Activated CD8-positive, alpha-beta memory T cell treated with anti-CD3 and anti-CD28 coated beads, Interleukin-2, amount 10 ng/mL, durations not matched to agents 7 days and 5 days (primary cell): ENCODE measurements at regions not wholly inside any gene's neighbourhood (a gene's known extent, or its start where the extent isn't known, plus 50 kb on each side); places are given as distances from the start of the nearest gene placed in this dataset.
"Not testable (repeated sequence)": the region's sequence is repeated elsewhere in the genome, so short reads cannot be mapped to it uniquely, and the experiment has no call there.

Experiments used
- ATAC-seq: fragments of 150-1000 bp; cut with Tn5 transposase; one replicate; pipeline ENCODE4 v1.10.0; 2021; ENCODE audit warnings: moderate library complexity
- CTCF ChIA-PET: fragments of 350-600 bp; sonication (Branson Sonifier 250); formaldehyde crosslinking; loops from one replicate; lab custom pipeline; 2021; ENCODE audit warnings: antibody characterized with exemption; lab: Charles Lee
- DNase-seq: peaks from one replicate; pipeline ENCODE4 v3.0.0-alpha.2; 2020
- H3K27ac Mint-ChIP-seq: one replicate; pipeline ENCODE4 v1.8.0; 2021; ENCODE audit warnings: mild to moderate bottlenecking, mixed read lengths
- H3K27me3 Mint-ChIP-seq: one replicate; pipeline ENCODE4 v1.8.0; 2021; ENCODE audit warnings: mixed read lengths
- H3K36me3 Mint-ChIP-seq: one replicate; pipeline ENCODE4 v1.8.0; 2021; ENCODE audit warnings: mild to moderate bottlenecking, mixed read lengths
- H3K4me1 Mint-ChIP-seq: one replicate; pipeline ENCODE4 v1.8.0; 2021; ENCODE audit warnings: mixed read lengths
- H3K4me3 Mint-ChIP-seq: one replicate; pipeline ENCODE4 v1.8.0; 2021; ENCODE audit warnings: mild to moderate bottlenecking, moderate library complexity, mixed read lengths
- H3K9me3 Mint-ChIP-seq: one replicate; pipeline ENCODE4 v1.8.0; 2022; ENCODE audit warnings: low read depth, mixed read lengths

DNA sequence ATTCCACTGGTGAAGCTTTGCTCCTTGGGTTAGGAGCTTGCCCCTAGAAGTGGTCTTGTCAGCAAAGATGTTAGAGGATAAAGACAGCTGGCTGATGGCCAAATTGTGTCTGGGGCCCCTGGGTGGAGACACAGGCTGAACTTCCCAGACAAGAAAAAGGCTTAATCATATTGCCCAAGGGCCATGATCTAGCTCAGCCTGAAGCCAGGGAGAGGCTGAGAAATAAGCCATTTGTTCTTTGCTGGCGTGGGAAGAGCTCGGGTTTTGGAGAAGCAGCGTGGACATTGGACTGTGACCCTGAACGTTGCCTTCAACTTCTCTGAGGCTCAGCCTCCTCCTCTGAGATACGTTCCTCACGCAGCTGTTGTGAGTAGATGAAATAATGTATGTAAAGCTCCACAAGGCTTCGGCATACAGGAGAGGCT is 153.0 kb downstream of the ZFP36L2 start:
- DNase-seq (no peak), ATAC-seq (no peak)
- Mint-ChIP-seq H3K4me3 (no peak overlapping the region), H3K9me3 (no peaks in the 10 kb centered on the region), H3K36me3 (no peaks in the 10 kb centered on the region), H3K27ac (no peak overlapping the region), H3K27me3 (no peaks in the 10 kb centered on the region), H3K4me1 (no peaks in the 10 kb centered on the region)
- CTCF ChIA-PET, result no interaction called here

DNA sequence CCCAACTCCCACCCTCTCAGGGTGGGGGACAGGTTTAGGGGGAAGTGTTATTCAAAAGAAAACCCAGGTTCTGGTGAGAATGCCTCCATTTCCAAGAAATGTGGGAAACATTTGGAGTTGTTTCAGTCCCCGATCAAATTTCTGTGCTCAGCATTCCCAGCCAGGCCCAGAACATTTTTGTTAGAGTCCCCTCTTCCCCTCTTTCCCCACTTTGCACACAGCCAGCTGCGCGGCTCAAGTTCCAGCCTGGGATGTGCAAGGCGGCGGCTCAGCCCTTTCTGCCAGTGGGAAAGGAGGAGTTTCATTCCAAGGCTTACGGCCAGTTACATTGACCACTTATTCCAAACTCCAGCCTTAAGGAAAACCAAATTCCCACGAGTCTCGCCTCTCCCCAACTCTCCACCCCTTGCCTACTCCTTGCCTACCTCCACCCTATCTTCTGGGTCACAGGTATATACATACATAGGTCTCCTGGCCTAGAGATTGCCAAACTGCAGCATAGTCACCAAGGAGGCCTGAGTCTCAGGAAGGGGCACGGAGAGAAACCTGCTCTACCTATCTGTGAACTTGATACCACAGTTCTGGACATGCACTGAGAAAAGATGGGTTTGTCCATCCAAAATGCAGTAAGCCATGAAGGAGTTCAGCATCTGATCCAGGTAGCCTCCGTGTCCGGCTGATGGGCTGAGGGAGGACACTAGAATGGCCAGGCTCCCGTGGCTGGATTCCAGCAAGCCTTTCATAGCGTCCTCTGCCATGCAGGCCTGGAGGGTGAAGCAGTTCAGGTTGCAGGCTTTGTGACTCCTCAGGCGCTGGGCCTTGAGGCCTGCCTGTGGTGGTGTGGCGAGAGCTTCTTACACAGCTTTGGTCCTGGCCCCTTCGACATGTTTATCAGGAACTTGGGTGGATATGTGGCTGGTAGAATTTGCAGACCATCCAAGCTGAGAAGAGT is 154.5 kb downstream of the ZFP36L2 start:
- Mint-ChIP-seq H3K4me3 (no peak overlapping the region), H3K27me3 (no peaks in the 10 kb centered on the region), H3K27ac (no peak overlapping the region), H3K4me1 (no peaks in the 10 kb centered on the region), H3K36me3 (no peaks in the 10 kb centered on the region), H3K9me3 (no peaks in the 10 kb centered on the region)
- DNase-seq (no peak), ATAC-seq (no peak)
- CTCF ChIA-PET, result no interaction called here

DNA sequence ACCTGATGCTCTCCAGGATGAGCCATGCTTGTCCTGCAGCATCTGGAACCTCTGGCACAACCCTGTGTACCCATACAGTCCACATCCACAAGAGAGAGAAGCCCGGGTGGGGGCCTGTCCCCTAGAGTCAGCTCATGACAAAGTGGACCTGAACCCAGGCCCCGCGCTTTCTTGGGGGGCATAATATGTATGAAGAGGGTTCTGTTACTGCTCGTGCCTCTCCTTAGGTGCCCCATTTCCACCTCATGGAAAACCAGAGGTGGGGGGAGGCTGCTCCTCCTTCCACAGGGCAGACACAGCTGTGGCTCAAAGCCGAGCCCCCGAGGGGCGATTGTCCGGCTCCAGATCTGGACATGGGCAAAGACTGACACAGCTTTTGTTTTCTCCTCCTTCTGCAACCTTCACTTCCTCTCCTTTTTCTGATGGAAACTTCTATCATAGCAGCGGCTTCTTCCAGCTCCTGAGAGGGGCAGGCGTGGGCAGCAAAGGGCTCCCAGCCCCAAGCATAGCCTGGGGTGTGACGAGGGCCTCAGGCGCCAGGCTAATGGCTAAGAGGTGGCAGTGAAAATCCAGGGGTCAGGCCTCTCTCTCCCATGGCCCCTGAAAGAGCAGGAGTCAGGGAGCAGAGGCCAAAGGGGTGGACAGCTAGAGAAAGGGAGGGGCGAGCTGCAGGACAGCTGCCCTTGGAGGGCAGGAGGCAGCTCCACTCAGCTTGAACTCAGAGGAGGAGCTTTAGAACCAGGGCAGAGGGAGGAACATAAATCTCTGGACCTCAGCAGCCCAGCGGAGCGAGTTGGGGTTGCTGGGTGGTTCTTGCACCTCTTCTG is 155.5 kb downstream of the ZFP36L2 start:
- CTCF ChIA-PET, result no interaction called here
- ATAC-seq (no peak), DNase-seq (no peak)
- Mint-ChIP-seq H3K4me1 (no peaks in the 10 kb centered on the region), H3K27me3 (no peaks in the 10 kb centered on the region), H3K36me3 (no peaks in the 10 kb centered on the region), H3K9me3 (no peaks in the 10 kb centered on the region), H3K27ac (no peak overlapping the region), H3K4me3 (no peak overlapping the region)

DNA sequence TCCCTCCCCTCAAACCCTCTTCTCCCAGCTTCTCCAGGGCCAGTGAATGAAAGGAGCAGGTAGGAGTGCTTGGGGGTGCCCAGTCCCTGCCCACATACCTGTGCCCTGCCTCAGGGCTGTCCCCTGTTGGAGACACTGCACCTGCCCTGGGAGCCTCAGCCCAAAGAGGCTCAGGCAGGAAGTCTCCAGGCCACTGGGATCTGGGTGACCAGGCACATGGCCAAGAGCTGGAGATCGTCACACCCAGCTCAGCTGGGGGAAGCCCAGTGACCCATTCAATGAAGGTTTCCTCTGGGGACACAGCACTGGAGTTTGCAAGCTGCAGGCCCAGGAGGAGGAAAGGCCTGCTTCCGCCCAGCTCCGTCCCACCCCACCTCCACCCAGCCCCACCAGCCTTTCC is 156.4 kb downstream of the ZFP36L2 start:
- Mint-ChIP-seq H3K36me3 (no peaks in the 10 kb centered on the region), H3K4me1 (no peaks in the 10 kb centered on the region), H3K9me3 (no peaks in the 10 kb centered on the region), H3K4me3 (no peak overlapping the region), H3K27ac (no peak overlapping the region), H3K27me3 (no peaks in the 10 kb centered on the region)
- DNase-seq, result no peak
- no peak for ATAC-seq
- CTCF ChIA-PET, result no interaction called here

DNA sequence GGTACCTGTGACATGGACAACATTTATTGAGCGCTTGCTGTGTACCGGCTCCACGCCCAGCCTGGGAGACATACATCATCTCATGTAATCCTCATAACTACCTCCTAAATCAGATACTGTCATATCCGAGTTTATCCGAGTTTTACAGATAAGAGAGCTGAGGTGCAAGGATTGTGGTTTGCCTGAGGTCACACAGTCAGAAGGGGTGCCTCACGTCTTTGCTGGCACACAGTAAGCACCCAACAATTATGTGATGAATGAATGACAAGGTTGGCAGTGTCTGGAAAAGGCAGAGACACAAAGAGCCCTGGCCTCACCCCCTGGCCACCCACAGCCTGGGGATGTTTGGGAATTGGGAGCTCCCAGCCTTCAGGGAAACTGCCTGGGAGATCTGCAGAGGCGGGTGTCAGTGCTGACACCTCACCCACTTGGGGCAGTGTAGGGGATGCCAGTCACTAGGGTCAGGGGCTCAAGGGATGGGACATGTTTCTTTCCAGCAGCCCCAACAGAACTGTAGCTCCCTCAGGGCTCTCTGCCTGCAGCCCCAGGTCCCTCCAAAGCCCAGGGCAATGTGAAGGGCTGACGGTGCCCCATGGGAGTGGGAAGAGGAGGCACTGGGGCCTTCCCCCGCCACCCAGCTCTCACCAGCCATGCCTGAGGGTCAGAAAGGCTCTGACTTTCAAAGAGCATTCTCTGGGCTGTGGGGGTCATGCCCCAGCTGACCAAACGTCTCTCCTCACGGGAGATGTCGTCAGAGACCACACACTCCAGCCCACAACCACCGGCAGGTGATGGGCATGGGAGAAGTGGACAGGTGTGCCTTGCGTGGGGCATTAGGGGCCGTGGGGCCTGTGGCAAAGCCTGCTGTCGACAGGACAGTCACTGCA is 157.5 kb downstream of the ZFP36L2 start:
- Mint-ChIP-seq H3K9me3 (peaks cover 3% of the 10 kb centered on the region), H3K4me3 (no peak overlapping the region), H3K36me3 (peaks cover 2% of the 10 kb centered on the region), H3K27ac (no peak overlapping the region), H3K27me3 (no peaks in the 10 kb centered on the region), H3K4me1 (no peaks in the 10 kb centered on the region)
- DNase-seq (no peak), ATAC-seq (no peak)
- CTCF ChIA-PET, result no interaction called here

DNA sequence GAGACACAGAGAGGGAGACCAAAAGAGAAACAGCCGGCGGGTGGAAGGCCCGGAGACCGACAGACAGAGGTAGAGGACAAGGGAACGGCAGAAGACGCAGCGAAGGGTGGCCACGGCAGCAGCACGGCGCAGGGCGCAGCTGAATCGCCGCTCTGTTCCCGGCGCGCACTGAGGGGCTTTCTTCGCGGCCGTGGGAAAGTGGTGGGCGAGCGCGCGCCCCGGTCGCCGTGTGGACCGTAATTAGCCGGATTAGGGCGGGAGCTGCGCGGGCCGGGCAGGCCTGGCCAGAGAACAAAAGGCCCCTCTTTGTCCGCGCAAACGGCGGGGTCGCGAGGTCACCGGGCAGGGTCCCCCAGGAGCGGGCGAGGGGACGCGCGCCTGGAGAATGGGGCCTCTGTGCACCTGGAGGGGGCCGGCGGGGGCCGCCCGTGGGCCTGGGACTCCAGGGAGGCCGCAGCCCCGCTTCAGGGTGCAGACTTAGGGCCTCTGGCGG is 158.3 kb downstream of the ZFP36L2 start:
- Mint-ChIP-seq H3K4me3 (no peak overlapping the region), H3K9me3 (peaks cover 3% of the 10 kb centered on the region), H3K4me1 (no peaks in the 10 kb centered on the region), H3K27ac (no peak overlapping the region), H3K27me3 (no peaks in the 10 kb centered on the region), H3K36me3 (peaks cover 2% of the 10 kb centered on the region)
- CTCF ChIA-PET, result no interaction called here
- no peak for ATAC-seq
- DNase-seq, result no peak

DNA sequence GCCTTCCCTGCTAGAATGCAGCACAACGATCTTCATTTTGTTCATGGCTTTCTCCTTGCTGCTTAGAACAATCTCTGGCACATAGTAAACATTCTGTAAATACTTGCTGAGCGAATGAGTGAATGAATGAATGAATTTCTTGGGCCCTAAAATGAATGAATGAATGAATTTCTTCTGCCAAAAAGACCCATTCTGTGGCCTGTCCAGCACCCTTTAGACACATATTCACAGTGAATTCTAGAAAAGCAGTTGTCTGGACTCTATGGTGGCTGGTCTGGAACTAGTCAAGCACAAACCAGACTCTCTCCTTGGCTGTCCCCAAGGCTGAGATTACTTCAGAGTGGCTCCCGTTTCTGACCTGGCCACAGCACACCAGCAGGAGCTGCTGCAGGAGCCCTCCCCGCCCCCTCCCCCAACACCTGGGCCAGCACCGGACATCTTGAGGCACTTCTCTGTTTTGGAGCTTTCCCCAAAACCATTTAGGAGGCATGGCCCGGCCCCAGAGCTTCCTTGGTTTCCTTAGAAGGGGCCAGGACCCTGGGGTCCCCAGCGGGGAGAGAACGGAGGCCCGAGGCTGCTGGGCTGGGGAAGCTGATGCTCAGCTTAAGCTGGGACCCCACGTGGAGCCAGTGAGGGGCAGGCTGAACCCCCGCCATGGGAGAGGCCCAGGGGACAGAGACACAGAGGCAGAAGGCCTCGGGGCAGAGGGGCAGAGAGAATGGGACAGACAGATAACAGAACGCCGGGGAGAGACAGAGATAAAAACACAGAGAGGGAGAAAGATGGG is 159.0 kb downstream of the ZFP36L2 start:
- peaks cover 2% of the 10 kb centered on the region for H3K36me3 Mint-ChIP-seq
- no peak overlapping the region for H3K27ac Mint-ChIP-seq
- H3K27me3 Mint-ChIP-seq, result no peaks in the 10 kb centered on the region
- peaks cover 3% of the 10 kb centered on the region for H3K9me3 Mint-ChIP-seq
- DNase-seq (no peak), ATAC-seq (no peak)
- CTCF ChIA-PET, result no interaction called here
- no peak overlapping the region for H3K4me3 Mint-ChIP-seq
- no peaks in the 10 kb centered on the region for H3K4me1 Mint-ChIP-seq

DNA sequence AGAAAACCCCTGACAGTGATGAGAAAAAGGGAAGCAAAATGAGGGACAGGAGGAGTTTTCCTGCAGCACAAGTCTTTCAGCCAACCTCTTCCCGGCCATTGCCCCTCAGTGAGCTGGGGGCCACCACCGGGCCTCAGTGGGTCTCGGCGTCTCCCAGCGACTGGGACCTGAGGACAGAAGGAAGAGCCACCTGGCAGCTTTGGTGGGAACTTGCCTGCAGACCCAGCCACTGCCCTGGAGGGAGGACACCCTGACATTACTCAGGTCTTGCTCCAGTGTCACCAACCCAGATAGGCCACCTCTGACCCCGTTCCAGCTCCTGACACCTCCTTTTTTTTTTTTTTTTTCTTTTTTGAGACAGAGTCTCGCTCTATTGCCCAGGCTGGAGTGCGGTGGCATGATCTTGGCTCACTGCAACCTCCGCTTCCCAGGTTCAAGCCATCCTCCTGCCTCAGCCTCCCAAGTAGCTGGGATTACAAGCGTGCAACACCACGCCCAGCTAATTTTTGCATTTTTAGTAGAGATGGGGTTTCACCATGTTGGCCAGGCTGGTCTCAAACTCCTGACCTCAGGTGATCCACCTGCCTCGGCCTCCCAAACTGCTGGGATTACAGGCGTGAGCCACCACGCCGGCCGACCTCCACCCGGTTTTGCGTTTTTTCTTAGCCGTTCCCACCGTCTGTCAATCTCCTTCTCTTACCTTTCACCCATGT is 159.7 kb downstream of the ZFP36L2 start:
- DNase-seq, H3K9me3 Mint-ChIP-seq, H3K36me3 Mint-ChIP-seq, H3K4me3 Mint-ChIP-seq, H3K4me1 Mint-ChIP-seq, H3K27ac Mint-ChIP-seq, ATAC-seq, H3K27me3 Mint-ChIP-seq, CTCF ChIA-PET: not testable (repeated sequence)

DNA sequence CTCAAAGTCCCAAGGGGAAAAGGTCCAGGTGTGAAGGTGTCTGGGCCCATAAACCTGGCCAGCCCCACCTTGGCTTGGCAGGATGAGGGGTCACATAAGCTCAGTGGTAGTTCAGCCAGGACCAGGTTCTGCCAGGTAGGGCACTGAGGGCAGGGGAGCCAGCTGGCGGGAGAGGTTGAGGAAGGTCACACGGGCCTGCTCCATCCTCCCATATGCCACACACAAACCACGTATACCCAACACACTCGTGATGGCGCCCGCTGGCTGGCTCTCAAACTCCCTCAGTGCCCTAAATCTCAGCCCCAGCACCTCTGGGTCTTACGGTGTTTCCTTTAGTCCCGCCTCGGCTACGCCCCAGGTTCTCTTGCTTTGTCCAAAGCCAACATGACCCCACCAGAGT is 160.5 kb downstream of the ZFP36L2 start:
- no peak overlapping the region for H3K4me3 Mint-ChIP-seq
- CTCF ChIA-PET, result no interaction called here
- H3K9me3 Mint-ChIP-seq, result peaks cover 6% of the 10 kb centered on the region
- no peak for DNase-seq
- H3K4me1 Mint-ChIP-seq, result no peaks in the 10 kb centered on the region
- no peak for ATAC-seq
- peaks cover 6% of the 10 kb centered on the region for H3K36me3 Mint-ChIP-seq
- H3K27ac Mint-ChIP-seq, result no peak overlapping the region
- peaks cover 2% of the 10 kb centered on the region for H3K27me3 Mint-ChIP-seq

DNA sequence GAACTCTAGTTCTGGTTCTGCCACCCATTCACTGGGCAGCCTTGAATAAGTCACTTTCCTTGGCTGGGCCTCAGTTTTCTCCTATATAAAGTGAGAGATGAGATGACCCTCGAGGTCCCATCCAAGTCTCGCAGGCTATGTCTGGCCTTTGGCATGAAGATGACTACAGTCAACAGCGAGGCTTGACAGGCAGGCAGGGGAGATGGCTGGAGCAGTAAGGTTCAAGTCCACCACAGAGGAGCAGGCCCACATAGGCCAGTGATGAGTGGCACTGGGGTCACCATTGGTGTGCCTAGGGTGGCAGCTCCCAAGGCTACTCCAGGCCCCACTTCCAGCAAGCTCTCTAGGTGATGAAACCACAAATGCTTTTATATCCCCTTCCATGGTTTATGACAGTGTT is 161.4 kb downstream of the ZFP36L2 start:
- DNase-seq (no peak), ATAC-seq (no peak)
- no peak overlapping the region for H3K27ac Mint-ChIP-seq
- H3K9me3 Mint-ChIP-seq, result peaks cover 6% of the 10 kb centered on the region
- CTCF ChIA-PET, result no interaction called here
- peaks cover 6% of the 10 kb centered on the region for H3K36me3 Mint-ChIP-seq
- H3K4me1 Mint-ChIP-seq, result peaks cover 7% of the 10 kb centered on the region
- H3K4me3 Mint-ChIP-seq, result no peak overlapping the region
- H3K27me3 Mint-ChIP-seq, result peaks cover 6% of the 10 kb centered on the region

DNA sequence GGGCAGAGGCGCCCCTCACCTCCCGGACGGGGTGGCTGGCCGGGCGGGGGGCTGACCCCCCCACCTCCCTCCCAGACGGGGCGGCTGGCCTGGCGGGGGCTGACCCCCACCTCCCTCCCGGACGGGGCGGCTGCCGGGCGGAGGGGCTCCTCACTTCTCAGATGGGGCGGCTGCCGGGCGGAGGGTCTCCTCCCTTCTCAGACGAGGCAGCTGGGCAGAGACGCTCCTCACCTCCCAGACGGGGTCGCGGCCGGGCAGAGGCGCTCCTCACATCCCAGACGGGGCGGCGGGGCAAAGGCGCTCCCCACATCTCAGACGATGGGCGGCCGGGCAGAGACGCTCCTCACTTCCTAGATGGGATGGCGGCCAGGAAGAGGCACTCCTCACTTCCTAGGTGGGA is 163.3 kb downstream of the ZFP36L2 start:
- CTCF ChIA-PET, H3K36me3 Mint-ChIP-seq, ATAC-seq, H3K27me3 Mint-ChIP-seq, H3K4me3 Mint-ChIP-seq, DNase-seq, H3K9me3 Mint-ChIP-seq, H3K27ac Mint-ChIP-seq: not testable (repeated sequence)
- peaks cover 23% of the 10 kb centered on the region for H3K4me1 Mint-ChIP-seq

DNA sequence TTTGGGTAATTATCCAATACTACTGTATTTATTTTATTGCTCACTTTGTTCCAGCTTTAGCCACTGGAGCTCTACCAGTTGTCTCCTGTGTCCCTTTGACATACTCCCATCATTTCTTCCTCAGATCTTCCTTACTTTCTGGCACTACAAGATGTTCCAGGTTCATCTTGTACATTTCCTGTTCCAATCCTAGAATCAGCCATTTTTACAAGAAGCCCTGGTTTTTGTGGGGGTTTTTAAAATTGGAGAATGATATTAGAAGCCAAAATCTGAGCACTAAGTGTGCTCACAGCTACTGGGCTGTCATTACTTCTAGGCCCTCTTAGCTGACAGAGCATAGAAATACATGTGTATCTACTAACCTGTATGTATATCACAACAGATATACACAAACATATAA is 164.3 kb downstream of the ZFP36L2 start:
- H3K36me3 Mint-ChIP-seq, result peaks cover 6% of the 10 kb centered on the region
- no peak for ATAC-seq
- H3K27ac Mint-ChIP-seq, result no peak overlapping the region
- H3K9me3 Mint-ChIP-seq, result peaks cover 6% of the 10 kb centered on the region
- H3K4me1 Mint-ChIP-seq, result peaks cover 23% of the 10 kb centered on the region
- CTCF ChIA-PET, result no interaction called here
- H3K27me3 Mint-ChIP-seq, result peaks cover 14% of the 10 kb centered on the region
- H3K4me3 Mint-ChIP-seq, result no peak overlapping the region
- DNase-seq, result no peak
